Thoracic aorta (tissue), 2 donors: ENCODE measurements at regions not wholly inside any gene's neighbourhood (a gene's known extent, or its start where the extent isn't known, plus 50 kb on each side); places are given as distances from the start of the nearest gene placed in this dataset.
"Not testable (repeated sequence)": the region's sequence is repeated elsewhere in the genome, so short reads cannot be mapped to it uniquely, and the experiment has no call there.

ENCODE experiments used
- ATAC-seq: fragments of 150-250 bp; one replicate; pipeline ENCODE4 v1.8.0; 2017; ENCODE audit warnings: low read depth; ENCODE audit not compliant: insufficient number of reproducible peaks, low FRiP score
- DNase-seq: peaks from one replicate; pipeline ENCODE4 v3.0.0-alpha.2; 2020; ENCODE audit warnings: low spot score
- H3K27ac ChIP-seq, 2 donors: fragments of 200-600 bp; sonication (generic); 1 replicate in 1 of 2; 2 replicates in 1 of 2; pipeline ENCODE4 v1.5.1; 2016; ENCODE audit warnings: mild to moderate bottlenecking in 2 of 2, moderate library complexity in 2 of 2
- H3K27me3 ChIP-seq: fragments of 200-600 bp; sonication (generic); replicated peaks from 2 replicates; pipeline ENCODE4 v1.6.0; 2016; ENCODE audit warnings: mild to moderate bottlenecking; ENCODE audit not compliant: insufficient read depth
- H3K36me3 ChIP-seq: fragments of 200-600 bp; sonication (generic); one replicate; pipeline ENCODE4 v1.5.1; 2016
- H3K4me1 ChIP-seq, 2 donors: fragments of 200-600 bp; sonication (generic); 1 replicate in 1 of 2; 2 replicates in 1 of 2; pipeline versions ENCODE4 v1.5.1 to v1.6.0; 2016; ENCODE audit warnings: low read depth in 2 of 2, mild to moderate bottlenecking in 1 of 2; ENCODE audit not compliant: control insufficient read depth in 1 of 2
- H3K4me3 ChIP-seq: fragments of 200-600 bp; sonication (generic); 2 replicates; pipeline ENCODE4 v1.5.1; 2016; ENCODE audit warnings: mild to moderate bottlenecking
- H3K9me3 ChIP-seq: fragments of 200-600 bp; sonication (generic); 2 replicates; pipeline ENCODE4 v1.5.1; 2016
- CTCF ChIP-seq: fragments of 200-600 bp; sonication (generic); IDR thresholded peaks from one replicate; pipeline ENCODE4 v1.5.1; 2019; ENCODE audit warnings: antibody characterized with exemption

GRCh38 chr17:34024806-34025551 is 230.1 kb upstream of the CCL2 start:
- H3K27ac ChIP-seq, result no peak overlapping the region
- DNase-seq (no peak), ATAC-seq (no peak)
- no peaks in the 10 kb centered on the region for H3K27me3 ChIP-seq
- no peak for TF ChIP-seq CTCF
- no peaks in the 10 kb centered on the region for H3K4me1 ChIP-seq
- no peaks in the 10 kb centered on the region for H3K9me3 ChIP-seq
- H3K4me3 ChIP-seq, result no peak overlapping the region
- H3K36me3 ChIP-seq, result no peaks in the 10 kb centered on the region

GRCh38 chr17:34030601-34031000 is 224.5 kb upstream of the CCL2 start:
- not testable (repeated sequence) for H3K27ac ChIP-seq, H3K36me3 ChIP-seq, H3K4me1 ChIP-seq, H3K4me3 ChIP-seq, H3K27me3 ChIP-seq, DNase-seq, ATAC-seq, H3K9me3 ChIP-seq

GRCh38 chr17:34032305-34032704 is 222.8 kb upstream of the CCL2 start:
- H3K27ac ChIP-seq, ATAC-seq, H3K27me3 ChIP-seq, DNase-seq, H3K4me3 ChIP-seq, H3K36me3 ChIP-seq, H3K4me1 ChIP-seq, H3K9me3 ChIP-seq: not testable (repeated sequence)

GRCh38 chr17:34038786-34039185 is 216.3 kb upstream of the CCL2 start:
- H3K27me3 ChIP-seq, H3K4me3 ChIP-seq, H3K27ac ChIP-seq, DNase-seq, H3K4me1 ChIP-seq, ATAC-seq, H3K9me3 ChIP-seq, H3K36me3 ChIP-seq: not testable (repeated sequence)

GRCh38 chr17:34039213-34039612 is 215.9 kb upstream of the CCL2 start:
- not testable (repeated sequence) for DNase-seq, H3K4me1 ChIP-seq, H3K9me3 ChIP-seq, H3K27ac ChIP-seq, H3K27me3 ChIP-seq, H3K4me3 ChIP-seq, H3K36me3 ChIP-seq, ATAC-seq

- not testable (repeated sequence) for H3K9me3 ChIP-seq, ATAC-seq, H3K4me3 ChIP-seq, H3K4me1 ChIP-seq, H3K27ac ChIP-seq, DNase-seq, H3K36me3 ChIP-seq, H3K27me3 ChIP-seq
These were observed 215.1 kb upstream of the CCL2 start for GRCh38 chr17:34039759-34040555.

- no peak for TF ChIP-seq CTCF
- Histone ChIP-seq H3K36me3 (no peaks in the 10 kb centered on the region), H3K4me1 (no peaks in the 10 kb centered on the region), H3K27me3 (no peaks in the 10 kb centered on the region), H3K9me3 (peaks cover 2% of the 10 kb centered on the region), H3K27ac (no peak overlapping the region), H3K4me3 (no peak overlapping the region)
- ATAC-seq (no peak), DNase-seq (no peak)
These were observed 209.1 kb upstream of the CCL2 start for GRCh38 chr17:34045990-34046389.
